Adrenal gland (tissue), 9 donors: ENCODE measurements at regions not wholly inside any gene's neighbourhood (a gene's known extent, or its start where the extent isn't known, plus 50 kb on each side); places are given as distances from the start of the nearest gene placed in this dataset.

ENCODE experiments used
- DNase-seq, 7 donors: peaks; one replicate each; pipeline ENCODE4 v3.0.0-alpha.2; 2019 to 2020
- H3K27ac ChIP-seq, 5 donors: fragments of 200-600 bp; sonication (generic) in 4 of 5; 1 replicate in 3 of 5; 2 replicates in 2 of 5; pipeline versions ENCODE4 v1.5.1 to v1.8.0; 2016 to 2020; ENCODE audit warnings: mild to moderate bottlenecking in 1 of 5
- H3K27me3 ChIP-seq: fragments of 200-600 bp; 2 replicates; pipeline ENCODE4 v1.8.0; 2021
- H3K36me3 ChIP-seq, 2 donors: fragments of 200-600 bp; replicated peaks in 1 of 2; 1 replicate in 1 of 2; 2 replicates in 1 of 2; pipeline versions ENCODE4 v1.5.1 to v1.8.0; 2018 to 2022
- H3K4me1 ChIP-seq, 2 donors: fragments of 200-600 bp; replicated peaks in 1 of 2; 1 replicate in 1 of 2; 2 replicates in 1 of 2; pipeline versions ENCODE4 v1.5.1 to v1.8.0; 2018 to 2021
- H3K4me3 ChIP-seq, 4 donors: fragments of 200-600 bp; sonication (generic) in 3 of 4; one replicate each; pipeline ENCODE4 v1.5.1; 2016 to 2018
- H3K9me3 ChIP-seq, 3 donors: fragments of 200-600 bp; sonication (generic) in 1 of 3; replicated peaks in 1 of 3; 1 replicate in 2 of 3; 2 replicates in 1 of 3; pipeline versions ENCODE4 v1.5.1 to v1.8.0; 2016 to 2021
- CTCF ChIP-seq, 6 experiments: fragments of 450-650 bp in 4 of 6; fragments of 200-600 bp in 2 of 6; sonication (generic) in 1 of 6; IDR thresholded peaks; 1 replicate in 5 of 6; 2 replicates in 1 of 6; pipeline versions ENCODE4 v1.5.1 to v1.8.0; 2016 to 2021; ENCODE audit warnings: antibody characterized with exemption in 6 of 6, mild to moderate bottlenecking in 2 of 6, moderate library complexity in 1 of 6
- POLR2A ChIP-seq, 2 donors: fragments of 450-650 bp; IDR thresholded peaks; one replicate each; pipeline ENCODE4 v1.6.1; 2017; ENCODE audit warnings: antibody characterized with exemption in 2 of 2, mild to moderate bottlenecking in 2 of 2, moderate library complexity in 1 of 2
- WGBS, 4 donors: extraction: QIAGEN DNeasy Blood & Tissue Kit in 2 of 4; methylation state at CpG; one replicate each; pipeline versions ENCODE4 v1.1.5 to v1.1.7; 2013 to 2017; 5-methylcytosine and 5-hydroxymethylcytosine counted together
- intact Hi-C, 2 donors: fragments of 100-400 bp; cut with DNase I; formaldehyde crosslinking; loops; one replicate each; pipeline versions ENCODE4 v1.14.1 to v1.15.0; 2022 to 2023
- donor health status: healthy with polysubstance abuse.
- donor health status: Bipolar disorder and iron deficiency.
- donor health status: DM: yes; HTN: yes; CAD: no.
- donor health status: DM: no; HTN: no; CAD: no.
- donor health status: DM: no; HTN: no; CAD: no.

DNA sequence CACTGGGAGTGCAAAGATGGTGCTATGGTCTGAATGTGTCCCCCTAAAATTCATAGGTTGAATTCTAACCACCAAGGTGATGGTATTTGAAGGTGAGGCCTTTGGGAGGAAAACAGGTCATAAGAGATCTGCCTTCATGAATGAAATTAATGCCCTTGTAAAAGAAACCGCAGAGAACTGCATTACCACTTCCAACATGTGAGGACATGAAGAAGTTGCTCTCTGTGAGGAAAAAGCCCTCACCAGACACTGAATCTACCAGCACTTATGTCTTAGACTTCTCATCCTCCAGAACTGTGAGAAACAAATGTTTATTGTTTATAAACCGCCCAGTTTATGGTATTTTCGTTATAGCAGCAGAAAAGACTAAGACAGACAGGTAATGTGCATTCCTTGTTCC lies 224.7 kb upstream of the C1orf87 start:
- Histone ChIP-seq H3K9me3 (peaks cover 0 to 7% (median 0%) of the 10 kb centered on the region in 3 donors), H3K36me3 (no peaks in the 10 kb centered on the region), H3K27ac (no peak overlapping the region), H3K4me3 (no peak overlapping the region), H3K27me3 (no peaks in the 10 kb centered on the region), H3K4me1 (no peaks in the 10 kb centered on the region)
- 82 to 87% (median 85%) methylated on average over 3 of the region's 3 CpGs for WGBS, 4 donors
- TF ChIP-seq POLR2A (IDR thresholded peaks at IDR 0.05) = no peak
- TF ChIP-seq CTCF (IDR thresholded peaks at IDR 0.05) = no peak
- DNase-seq = no peak
- intact Hi-C loops = no loop called here

DNA sequence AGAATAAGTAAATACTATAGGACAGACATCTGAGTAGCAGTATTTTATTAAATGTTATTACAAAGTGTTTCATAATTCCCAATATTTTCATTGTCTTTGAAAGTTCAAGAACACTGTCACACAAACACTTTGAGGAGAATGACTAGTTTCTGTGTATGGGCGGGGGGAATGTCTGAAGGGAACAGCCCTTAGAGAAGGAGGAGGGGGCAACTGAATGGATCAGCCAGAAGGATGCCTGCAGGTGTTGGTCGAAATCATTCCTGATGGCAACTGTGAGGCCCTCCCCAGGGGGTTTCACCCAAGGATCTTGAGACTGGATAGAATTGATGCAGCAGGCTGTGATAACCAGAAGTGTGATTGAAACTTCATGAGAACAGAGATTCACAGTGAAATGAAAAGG lies 223.2 kb upstream of the C1orf87 start:
- no peak overlapping the region for H3K4me3 ChIP-seq
- H3K27ac ChIP-seq = no peak overlapping the region
- H3K27me3 ChIP-seq = no peaks in the 10 kb centered on the region
- DNase-seq = no peak
- H3K36me3 ChIP-seq = no peaks in the 10 kb centered on the region
- no peaks in the 10 kb centered on the region for H3K4me1 ChIP-seq
- WGBS, 4 donors = 72 to 86% (median 80%) methylated on average over 2 of the region's 2 CpGs
- no peaks in the 10 kb centered on the region for H3K9me3 ChIP-seq
- TF ChIP-seq CTCF (IDR thresholded peaks at IDR 0.05) (no peak), POLR2A (IDR thresholded peaks at IDR 0.05) (no peak)
- intact Hi-C loops = no loop called here

DNA sequence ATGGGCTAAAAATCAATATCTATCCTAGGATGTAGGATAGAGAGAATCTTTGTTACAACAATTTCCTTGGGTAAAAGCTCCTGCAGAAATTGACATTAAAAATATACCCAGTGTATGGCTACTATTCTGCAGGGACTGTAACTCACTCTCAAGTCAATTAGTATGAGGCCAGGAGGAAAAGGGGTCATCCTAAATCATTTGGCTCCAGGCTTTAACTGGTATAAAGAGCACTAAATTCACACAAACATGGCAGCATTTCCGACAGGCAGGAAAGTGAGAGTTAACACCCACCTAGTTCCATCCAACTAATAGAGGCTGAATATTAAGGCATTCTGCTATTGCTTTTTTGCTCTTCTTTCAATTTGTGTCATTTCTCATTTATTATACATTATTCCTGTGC lies 218.6 kb upstream of the C1orf87 start:
- H3K4me1 ChIP-seq = no peaks in the 10 kb centered on the region
- H3K27me3 ChIP-seq = no peaks in the 10 kb centered on the region
- intact Hi-C loops = no loop called here
- 50 to 93% (median 83%) methylated on average over 1 of the region's 1 CpG for WGBS, 4 donors
- no peak for DNase-seq
- H3K9me3 ChIP-seq = no peaks in the 10 kb centered on the region
- H3K4me3 ChIP-seq = no peak overlapping the region
- H3K27ac ChIP-seq = no peak overlapping the region
- H3K36me3 ChIP-seq = no peaks in the 10 kb centered on the region
- TF ChIP-seq POLR2A (IDR thresholded peaks at IDR 0.05) (no peak), CTCF (IDR thresholded peaks at IDR 0.05) (no peak)

- Histone ChIP-seq H3K36me3 (no peaks in the 10 kb centered on the region), H3K4me3 (no peak overlapping the region), H3K9me3 (no peaks in the 10 kb centered on the region), H3K27ac (no peak overlapping the region), H3K4me1 (no peaks in the 10 kb centered on the region), H3K27me3 (no peaks in the 10 kb centered on the region)
- TF ChIP-seq POLR2A (IDR thresholded peaks at IDR 0.05) (no peak), CTCF (IDR thresholded peaks at IDR 0.05) (no peak)
- DNase-seq = no peak
- WGBS, 4 donors = 72 to 83% (median 77%) methylated on average over 6 of the region's 6 CpGs
- intact Hi-C loops = no loop called here
Observed at GRCh38 chr1:60290393-60290792, 216.8 kb upstream of the C1orf87 start.
